ENCODE measurements at regions not wholly inside any gene's neighbourhood (a gene's known extent, or its start where the extent isn't known, plus 50 kb on each side); places are given as distances from the start of the nearest gene placed in this dataset.
"Not testable (repeated sequence)": the region's sequence is repeated elsewhere in the genome, so short reads cannot be mapped to it uniquely, and the experiment has no call there.

GRCh38 chr4:82090717-82091116 lies 283.1 kb downstream of the HNRNPD start:
- intact Hi-C loops (cut with micrococcal nuclease) = no loop called here
- TF ChIP-seq, protein P1, sequence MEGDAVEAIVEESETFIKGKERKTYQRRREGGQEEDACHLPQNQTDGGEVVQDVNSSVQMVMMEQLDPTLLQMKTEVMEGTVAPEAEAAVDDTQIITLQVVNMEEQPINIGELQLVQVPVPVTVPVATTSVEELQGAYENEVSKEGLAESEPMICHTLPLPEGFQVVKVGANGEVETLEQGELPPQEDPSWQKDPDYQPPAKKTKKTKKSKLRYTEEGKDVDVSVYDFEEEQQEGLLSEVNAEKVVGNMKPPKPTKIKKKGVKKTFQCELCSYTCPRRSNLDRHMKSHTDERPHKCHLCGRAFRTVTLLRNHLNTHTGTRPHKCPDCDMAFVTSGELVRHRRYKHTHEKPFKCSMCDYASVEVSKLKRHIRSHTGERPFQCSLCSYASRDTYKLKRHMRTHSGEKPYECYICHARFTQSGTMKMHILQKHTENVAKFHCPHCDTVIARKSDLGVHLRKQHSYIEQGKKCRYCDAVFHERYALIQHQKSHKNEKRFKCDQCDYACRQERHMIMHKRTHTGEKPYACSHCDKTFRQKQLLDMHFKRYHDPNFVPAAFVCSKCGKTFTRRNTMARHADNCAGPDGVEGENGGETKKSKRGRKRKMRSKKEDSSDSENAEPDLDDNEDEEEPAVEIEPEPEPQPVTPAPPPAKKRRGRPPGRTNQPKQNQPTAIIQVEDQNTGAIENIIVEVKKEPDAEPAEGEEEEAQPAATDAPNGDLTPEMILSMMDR (IDR thresholded peaks at IDR 0.05) = no peak
- Mint-ChIP-seq H3K27me3 (peaks cover 2% of the 10 kb centered on the region), H3K4me1 (no peaks in the 10 kb centered on the region), H3K36me3 (ENCODE audit: low read depth) (no peaks in the 10 kb centered on the region), H3K27ac (no peak overlapping the region), H3K4me3 (no peak overlapping the region), H3K9me3 (no peaks in the 10 kb centered on the region)
- CTCF ChIA-PET = no interaction called here
- POLR2A ChIA-PET = no interaction called here
- ATAC-seq (ENCODE audit: low read depth) = no peak
- no peak for DNase-seq

- intact Hi-C loops (cut with micrococcal nuclease) = no loop called here
- ChIA-PET CTCF (no interaction called here), POLR2A (no interaction called here)
- TF ChIP-seq, protein P1 (IDR thresholded peaks at IDR 0.05) = no peak
- no peak for DNase-seq
- H3K4me1 Mint-ChIP-seq = no peaks in the 10 kb centered on the region
- no peaks in the 10 kb centered on the region for H3K36me3 Mint-ChIP-seq (ENCODE audit: low read depth)
- no peak overlapping the region for H3K4me3 Mint-ChIP-seq
- no peaks in the 10 kb centered on the region for H3K9me3 Mint-ChIP-seq
- peaks cover 2% of the 10 kb centered on the region for H3K27me3 Mint-ChIP-seq
- no peak overlapping the region for H3K27ac Mint-ChIP-seq
- ATAC-seq (ENCODE audit: low read depth) = no peak
Observed at GRCh38 chr4:82084747-82085146, 289.0 kb downstream of the HNRNPD start.

GRCh38 chr4:82077471-82077995 lies 296.3 kb downstream of the HNRNPD start:
- H3K27ac Mint-ChIP-seq; H3K4me1 Mint-ChIP-seq; CTCF ChIA-PET; DNase-seq; H3K36me3 Mint-ChIP-seq (ENCODE audit: low read depth); POLR2A ChIA-PET; intact Hi-C loops (cut with micrococcal nuclease); ATAC-seq (ENCODE audit: low read depth); H3K4me3 Mint-ChIP-seq; H3K9me3 Mint-ChIP-seq: not testable (repeated sequence)
- H3K27me3 Mint-ChIP-seq = peaks cover 10% of the 10 kb centered on the region

- ATAC-seq (ENCODE audit: low read depth) (no peak), DNase-seq (no peak)
- CTCF ChIA-PET = no interaction called here
- peaks cover 10% of the 10 kb centered on the region for H3K27me3 Mint-ChIP-seq
- H3K9me3 Mint-ChIP-seq = no peaks in the 10 kb centered on the region
- POLR2A ChIA-PET = no interaction called here
- H3K27ac Mint-ChIP-seq = no peak overlapping the region
- no peak overlapping the region for H3K4me3 Mint-ChIP-seq
- TF ChIP-seq, protein P1 (IDR thresholded peaks at IDR 0.05) = no peak
- H3K36me3 Mint-ChIP-seq (ENCODE audit: low read depth) = no peaks in the 10 kb centered on the region
- intact Hi-C loops (cut with micrococcal nuclease) = no loop called here
- no peaks in the 10 kb centered on the region for H3K4me1 Mint-ChIP-seq
Observed at GRCh38 chr4:82076809-82077208, 297.0 kb downstream of the HNRNPD start.

GRCh38 chr4:82076359-82076758 lies 297.4 kb downstream of the HNRNPD start:
- ATAC-seq (ENCODE audit: low read depth) (no peak), DNase-seq (no peak)
- TF ChIP-seq, protein P1 (IDR thresholded peaks at IDR 0.05) = no peak
- ChIA-PET POLR2A (no interaction called here), CTCF (no interaction called here)
- no peak overlapping the region for H3K4me3 Mint-ChIP-seq
- no peaks in the 10 kb centered on the region for H3K36me3 Mint-ChIP-seq (ENCODE audit: low read depth)
- H3K27me3 Mint-ChIP-seq = peaks cover 10% of the 10 kb centered on the region
- H3K27ac Mint-ChIP-seq = no peak overlapping the region
- intact Hi-C loops (cut with micrococcal nuclease) = no loop called here
- H3K9me3 Mint-ChIP-seq = no peaks in the 10 kb centered on the region
- no peaks in the 10 kb centered on the region for H3K4me1 Mint-ChIP-seq

- no peak overlapping the region for H3K4me3 Mint-ChIP-seq
- DNase-seq (no peak), ATAC-seq (ENCODE audit: low read depth) (no peak)
- H3K27ac Mint-ChIP-seq = no peak overlapping the region
- TF ChIP-seq, protein P1 (IDR thresholded peaks at IDR 0.05) = no peak
- H3K9me3 Mint-ChIP-seq = no peaks in the 10 kb centered on the region
- peaks cover 24% of the 10 kb centered on the region for H3K27me3 Mint-ChIP-seq
- intact Hi-C loops (cut with micrococcal nuclease) = no loop called here
- CTCF ChIA-PET = no interaction called here
- POLR2A ChIA-PET = no interaction called here
- no peaks in the 10 kb centered on the region for H3K36me3 Mint-ChIP-seq (ENCODE audit: low read depth)
- no peaks in the 10 kb centered on the region for H3K4me1 Mint-ChIP-seq
Observed at GRCh38 chr4:82071951-82072350, 301.8 kb downstream of the HNRNPD start.
